Neural crest cell (in vitro differentiated cells): ENCODE measurements at regions not wholly inside any gene's neighbourhood (a gene's known extent, or its start where the extent isn't known, plus 50 kb on each side); places are given as distances from the start of the nearest gene placed in this dataset.
"Not testable (repeated sequence)": the region's sequence is repeated elsewhere in the genome, so short reads cannot be mapped to it uniquely, and the experiment has no call there.

ENCODE experiments used
- DNase-seq: peaks from one replicate; pipeline ENCODE4 v3.0.0; 2021; ENCODE audit warnings: low read depth, mixed read lengths, low spot score
- H3K27ac Mint-ChIP-seq: one replicate; pipeline ENCODE4 v1.8.0; 2021; ENCODE audit warnings: mild to moderate bottlenecking, mixed read lengths; ENCODE audit not compliant: unreplicated experiment
- H3K27me3 Mint-ChIP-seq: 2 replicates; pipeline ENCODE4 v1.8.0; 2021; ENCODE audit warnings: low read depth, mild to moderate bottlenecking, mixed read lengths
- H3K36me3 Mint-ChIP-seq: 2 replicates; pipeline ENCODE4 v1.8.0; 2021; ENCODE audit warnings: low read depth, mild to moderate bottlenecking, mixed read lengths
- H3K4me1 Mint-ChIP-seq: 2 replicates; pipeline ENCODE4 v1.8.0; 2021; ENCODE audit warnings: mixed read lengths
- H3K4me3 Mint-ChIP-seq: one replicate; pipeline ENCODE4 v1.8.0; 2021; ENCODE audit warnings: mild to moderate bottlenecking, mixed read lengths
- H3K9me3 Mint-ChIP-seq: 2 replicates; pipeline ENCODE4 v1.8.0; 2021; ENCODE audit warnings: mixed read lengths
- CTCF ChIP-seq: fragments of 200-600 bp; sonication (generic); conservative IDR thresholded peaks from 2 replicates; pipeline ENCODE4 v1.5.0; 2021; ENCODE audit warnings: antibody characterized with exemption, mild to moderate bottlenecking

DNA sequence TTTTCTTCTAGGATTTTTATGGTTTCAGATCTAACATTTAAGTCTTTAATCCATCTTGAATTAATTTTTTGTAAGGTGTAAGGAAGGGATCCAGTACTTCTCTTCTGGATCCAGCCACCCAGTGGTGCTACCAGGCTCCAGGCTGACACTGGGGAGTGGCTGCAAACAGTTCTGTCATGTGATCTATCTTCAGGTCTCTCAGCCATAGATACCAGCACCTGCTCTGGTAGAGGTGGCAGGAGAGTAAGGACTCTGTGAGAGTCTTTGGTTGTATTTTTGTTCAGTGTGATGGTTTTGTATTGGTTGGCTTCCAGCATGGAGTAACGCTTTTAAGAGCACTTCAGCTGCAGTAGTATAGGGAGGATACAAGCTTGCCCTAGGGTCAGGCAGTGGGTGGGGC lies 205.9 kb downstream of the FGF10 start:
- DNase-seq = no peak
- no peak for TF ChIP-seq CTCF
- H3K4me1 Mint-ChIP-seq = no peaks in the 10 kb centered on the region
- H3K4me3 Mint-ChIP-seq = no peak overlapping the region
- no peak overlapping the region for H3K27ac Mint-ChIP-seq
- peaks cover 11% of the 10 kb centered on the region for H3K9me3 Mint-ChIP-seq
- H3K36me3 Mint-ChIP-seq = peaks cover 3% of the 10 kb centered on the region
- no peaks in the 10 kb centered on the region for H3K27me3 Mint-ChIP-seq

DNA sequence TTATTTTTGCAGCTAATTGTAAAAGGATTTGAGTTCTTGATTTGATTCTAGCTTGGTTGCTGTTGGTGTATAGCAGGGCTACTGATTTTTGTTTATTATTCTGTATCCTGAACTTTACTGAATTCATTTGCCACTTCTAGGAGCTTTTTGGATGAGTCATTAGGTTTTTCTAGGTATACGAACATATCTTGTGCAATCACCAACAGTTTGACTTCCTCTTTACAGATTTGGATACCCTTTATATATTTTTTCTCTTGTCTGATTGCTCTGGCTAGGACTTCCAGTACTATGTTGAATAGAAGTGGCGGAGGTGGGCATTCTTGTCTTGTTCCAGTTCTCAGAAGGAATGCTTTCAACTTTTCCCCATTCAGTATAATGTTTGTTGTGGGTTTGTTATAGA lies 210.8 kb downstream of the FGF10 start:
- Mint-ChIP-seq H3K4me3 (no peak overlapping the region), H3K36me3 (peaks cover 4% of the 10 kb centered on the region), H3K4me1 (no peaks in the 10 kb centered on the region), H3K27ac (no peak overlapping the region), H3K9me3 (peaks cover 18% of the 10 kb centered on the region), H3K27me3 (no peaks in the 10 kb centered on the region)
- DNase-seq = no peak
- TF ChIP-seq CTCF = no peak

DNA sequence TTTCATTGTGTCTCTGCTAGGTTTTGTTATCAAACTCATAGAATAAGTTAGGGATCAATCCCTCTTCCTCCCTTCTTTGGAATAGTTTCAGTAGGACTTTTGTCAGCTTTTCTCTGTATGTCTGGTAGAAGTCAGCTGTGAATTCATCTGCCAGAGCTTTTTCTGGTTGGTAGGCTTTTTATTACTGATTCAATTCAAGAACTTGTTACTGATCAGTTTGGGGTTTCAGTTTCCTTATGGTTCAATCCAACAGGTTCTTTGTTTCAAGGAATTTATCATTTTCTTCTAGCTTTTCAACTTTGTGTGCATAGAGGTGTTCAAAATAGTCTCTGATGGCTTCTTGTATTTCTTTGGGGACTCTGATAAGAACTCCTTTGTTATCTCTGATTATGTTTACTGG lies 221.7 kb downstream of the FGF10 start:
- Mint-ChIP-seq H3K27ac (no peak overlapping the region), H3K27me3 (no peaks in the 10 kb centered on the region), H3K4me3 (no peak overlapping the region), H3K36me3 (peaks cover 3% of the 10 kb centered on the region), H3K4me1 (no peaks in the 10 kb centered on the region), H3K9me3 (peaks cover 5% of the 10 kb centered on the region)
- TF ChIP-seq CTCF = no peak
- no peak for DNase-seq

GRCh38 chr5:44160369-44160768 lies 228.9 kb downstream of the FGF10 start:
- no peak for DNase-seq
- H3K27me3 Mint-ChIP-seq = no peaks in the 10 kb centered on the region
- no peaks in the 10 kb centered on the region for H3K36me3 Mint-ChIP-seq
- no peaks in the 10 kb centered on the region for H3K4me1 Mint-ChIP-seq
- no peak overlapping the region for H3K4me3 Mint-ChIP-seq
- H3K9me3 Mint-ChIP-seq = peaks cover 6% of the 10 kb centered on the region
- no peak for TF ChIP-seq CTCF
- no peak overlapping the region for H3K27ac Mint-ChIP-seq

GRCh38 chr5:44150075-44150723 lies 239.0 kb downstream of the FGF10 start:
- no peaks in the 10 kb centered on the region for H3K27me3 Mint-ChIP-seq
- H3K36me3 Mint-ChIP-seq = no peaks in the 10 kb centered on the region
- H3K4me1 Mint-ChIP-seq = no peaks in the 10 kb centered on the region
- TF ChIP-seq CTCF = no peak
- H3K27ac Mint-ChIP-seq = no peak overlapping the region
- no peak overlapping the region for H3K4me3 Mint-ChIP-seq
- DNase-seq = no peak
- H3K9me3 Mint-ChIP-seq = peaks cover 1% of the 10 kb centered on the region

DNA sequence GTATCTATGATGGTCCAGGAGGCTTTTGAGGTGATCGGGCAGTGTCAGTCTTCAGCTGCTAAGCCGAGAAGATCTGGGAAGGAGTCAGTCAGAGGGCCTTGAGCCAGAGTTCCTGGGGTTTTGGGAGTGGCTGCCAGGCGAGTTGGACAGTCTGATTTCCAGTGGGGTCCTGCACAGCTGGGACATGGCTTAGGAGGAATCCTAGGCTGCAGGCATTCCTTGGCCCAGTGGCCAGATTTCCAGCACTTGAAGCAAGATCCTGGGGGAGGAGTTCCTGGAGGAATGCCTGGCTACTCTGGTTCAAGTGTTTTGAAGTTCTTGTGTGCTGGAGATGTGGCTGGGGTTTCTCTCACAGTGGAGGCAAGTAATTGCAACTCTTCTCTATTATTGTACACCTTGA lies 271.3 kb downstream of the FGF10 start:
- H3K36me3 Mint-ChIP-seq, H3K27ac Mint-ChIP-seq: not testable (repeated sequence)

GRCh38 chr5:44108232-44108631 lies 281.0 kb downstream of the FGF10 start:
- H3K4me1 Mint-ChIP-seq, H3K27ac Mint-ChIP-seq, H3K36me3 Mint-ChIP-seq, H3K27me3 Mint-ChIP-seq, H3K4me3 Mint-ChIP-seq, DNase-seq: not testable (repeated sequence)
- peaks cover 17% of the 10 kb centered on the region for H3K9me3 Mint-ChIP-seq

More for the DNA sequence above, 271.3 kb downstream of the FGF10 start:
- not testable (repeated sequence) for DNase-seq, H3K4me3 Mint-ChIP-seq, H3K4me1 Mint-ChIP-seq, H3K27me3 Mint-ChIP-seq, H3K9me3 Mint-ChIP-seq
